Liver (tissue), 3 donors: ENCODE measurements at regions not wholly inside any gene's neighbourhood (a gene's known extent, or its start where the extent isn't known, plus 50 kb on each side); places are given as distances from the start of the nearest gene placed in this dataset.

Source experiments
- SP1 ChIP-seq: IDR thresholded peaks from 2 replicates; pipeline ENCODE4 v1.6.1; 2018; ENCODE audit warnings: antibody characterized with exemption, mild to moderate bottlenecking
- TF ChIP-seq, protein P1 (sequence below): IDR thresholded peaks from 2 replicates; pipeline ENCODE4 v1.6.1; 2016; ENCODE audit warnings: antibody characterized with exemption
- TF ChIP-seq, protein P2 (sequence below): fragments of 150-350 bp; IDR thresholded peaks from 2 replicates; pipeline ENCODE4 v1.5.1; 2017; ENCODE audit warnings: improper control_type of control experiment, low read depth, low read length; ENCODE audit not compliant: missing input control
- TF ChIP-seq, protein P3 (sequence below): IDR thresholded peaks from 2 replicates; pipeline ENCODE4 v1.6.1; 2016; ENCODE audit warnings: antibody characterized with exemption, mild to moderate bottlenecking
- donor health status: healthy.
- donor health status: healthy.

DNA sequence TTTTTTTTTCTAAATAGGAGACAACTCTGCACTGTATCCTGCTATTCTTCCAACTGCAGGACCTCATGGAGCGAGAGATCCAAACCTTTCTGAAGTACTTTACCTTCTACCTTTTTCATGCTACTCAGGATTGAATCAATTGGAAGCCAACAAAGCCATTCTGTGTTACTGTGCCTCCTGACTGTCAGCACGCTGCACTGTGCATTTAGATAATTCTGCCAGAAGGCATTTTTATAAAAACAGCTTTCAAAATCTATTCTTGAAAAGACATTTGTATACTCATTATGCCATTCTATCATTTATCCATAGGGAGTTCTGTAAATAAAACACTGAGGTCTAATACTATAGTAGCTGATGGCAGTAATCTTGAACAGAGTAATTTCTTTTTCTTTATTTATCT, 142.8 kb downstream of the SLIT2 start:
- TF ChIP-seq, protein P1, sequence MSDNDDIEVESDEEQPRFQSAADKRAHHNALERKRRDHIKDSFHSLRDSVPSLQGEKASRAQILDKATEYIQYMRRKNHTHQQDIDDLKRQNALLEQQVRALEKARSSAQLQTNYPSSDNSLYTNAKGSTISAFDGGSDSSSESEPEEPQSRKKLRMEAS = no peak
- TF ChIP-seq, protein P2, sequence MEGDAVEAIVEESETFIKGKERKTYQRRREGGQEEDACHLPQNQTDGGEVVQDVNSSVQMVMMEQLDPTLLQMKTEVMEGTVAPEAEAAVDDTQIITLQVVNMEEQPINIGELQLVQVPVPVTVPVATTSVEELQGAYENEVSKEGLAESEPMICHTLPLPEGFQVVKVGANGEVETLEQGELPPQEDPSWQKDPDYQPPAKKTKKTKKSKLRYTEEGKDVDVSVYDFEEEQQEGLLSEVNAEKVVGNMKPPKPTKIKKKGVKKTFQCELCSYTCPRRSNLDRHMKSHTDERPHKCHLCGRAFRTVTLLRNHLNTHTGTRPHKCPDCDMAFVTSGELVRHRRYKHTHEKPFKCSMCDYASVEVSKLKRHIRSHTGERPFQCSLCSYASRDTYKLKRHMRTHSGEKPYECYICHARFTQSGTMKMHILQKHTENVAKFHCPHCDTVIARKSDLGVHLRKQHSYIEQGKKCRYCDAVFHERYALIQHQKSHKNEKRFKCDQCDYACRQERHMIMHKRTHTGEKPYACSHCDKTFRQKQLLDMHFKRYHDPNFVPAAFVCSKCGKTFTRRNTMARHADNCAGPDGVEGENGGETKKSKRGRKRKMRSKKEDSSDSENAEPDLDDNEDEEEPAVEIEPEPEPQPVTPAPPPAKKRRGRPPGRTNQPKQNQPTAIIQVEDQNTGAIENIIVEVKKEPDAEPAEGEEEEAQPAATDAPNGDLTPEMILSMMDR = no peak
- TF ChIP-seq, protein P3, sequence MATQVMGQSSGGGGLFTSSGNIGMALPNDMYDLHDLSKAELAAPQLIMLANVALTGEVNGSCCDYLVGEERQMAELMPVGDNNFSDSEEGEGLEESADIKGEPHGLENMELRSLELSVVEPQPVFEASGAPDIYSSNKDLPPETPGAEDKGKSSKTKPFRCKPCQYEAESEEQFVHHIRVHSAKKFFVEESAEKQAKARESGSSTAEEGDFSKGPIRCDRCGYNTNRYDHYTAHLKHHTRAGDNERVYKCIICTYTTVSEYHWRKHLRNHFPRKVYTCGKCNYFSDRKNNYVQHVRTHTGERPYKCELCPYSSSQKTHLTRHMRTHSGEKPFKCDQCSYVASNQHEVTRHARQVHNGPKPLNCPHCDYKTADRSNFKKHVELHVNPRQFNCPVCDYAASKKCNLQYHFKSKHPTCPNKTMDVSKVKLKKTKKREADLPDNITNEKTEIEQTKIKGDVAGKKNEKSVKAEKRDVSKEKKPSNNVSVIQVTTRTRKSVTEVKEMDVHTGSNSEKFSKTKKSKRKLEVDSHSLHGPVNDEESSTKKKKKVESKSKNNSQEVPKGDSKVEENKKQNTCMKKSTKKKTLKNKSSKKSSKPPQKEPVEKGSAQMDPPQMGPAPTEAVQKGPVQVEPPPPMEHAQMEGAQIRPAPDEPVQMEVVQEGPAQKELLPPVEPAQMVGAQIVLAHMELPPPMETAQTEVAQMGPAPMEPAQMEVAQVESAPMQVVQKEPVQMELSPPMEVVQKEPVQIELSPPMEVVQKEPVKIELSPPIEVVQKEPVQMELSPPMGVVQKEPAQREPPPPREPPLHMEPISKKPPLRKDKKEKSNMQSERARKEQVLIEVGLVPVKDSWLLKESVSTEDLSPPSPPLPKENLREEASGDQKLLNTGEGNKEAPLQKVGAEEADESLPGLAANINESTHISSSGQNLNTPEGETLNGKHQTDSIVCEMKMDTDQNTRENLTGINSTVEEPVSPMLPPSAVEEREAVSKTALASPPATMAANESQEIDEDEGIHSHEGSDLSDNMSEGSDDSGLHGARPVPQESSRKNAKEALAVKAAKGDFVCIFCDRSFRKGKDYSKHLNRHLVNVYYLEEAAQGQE = no peak
- TF ChIP-seq SP1 = no peak
